IMR-90 (cell line): ENCODE measurements at regions not wholly inside any gene's neighbourhood (a gene's known extent, or its start where the extent isn't known, plus 50 kb on each side); places are given as distances from the start of the nearest gene placed in this dataset.

ENCODE experiments used
- ATAC-seq: fragments of 200-7000 bp; cut with Tn5 transposase; 2 replicates; pipeline ENCODE4 v1.9.1; 2020; ENCODE audit warnings: low read depth, mild to moderate bottlenecking, moderate library complexity
- BruUV-seq: library from RNA; stranded (reverse); fragments of 400-500 nt; replicated peaks from 2 replicates; lab custom pipeline; 2021; lab: Mats Ljungman, UMichigan
- CTCF ChIA-PET: fragments of 300-600 bp; formaldehyde crosslinking; extraction: SDS; loops from one replicate; lab custom pipeline; 2021; ENCODE audit warnings: antibody characterized with exemption; lab: Yijun Ruan, JAX
- POLR2A ChIA-PET: fragments of 300-600 bp; sonication (Branson Sonifier 250); formaldehyde crosslinking; loops from one replicate; lab custom pipeline; 2022; ENCODE audit warnings: antibody characterized with exemption; ENCODE audit not compliant: unreplicated experiment; lab: Charles Lee
- DNase-seq: peaks from one replicate; pipeline ENCODE4 v3.0.0; 2013
- H2AFZ ChIP-seq: replicated peaks from 2 replicates; pipeline ENCODE3; 2013; ENCODE audit warnings: low read length, mild to moderate bottlenecking; ENCODE audit not compliant: poor library complexity
- H2AK5ac ChIP-seq: 2 replicates; pipeline ENCODE4 v1.6.1; 2013; ENCODE audit warnings: low read depth, low read length, inconsistent platforms
- H2AK9ac ChIP-seq: replicated peaks from 2 replicates; pipeline ENCODE3; 2013; ENCODE audit warnings: mild to moderate bottlenecking, low read depth, low read length, moderate library complexity; ENCODE audit not compliant: poor library complexity
- H2BK120ac ChIP-seq: 2 replicates; pipeline ENCODE4 v1.6.1; 2013; ENCODE audit warnings: low read depth, low read length, inconsistent platforms
- H2BK15ac ChIP-seq: 3 replicates; pipeline ENCODE4 v1.6.1; 2013; ENCODE audit warnings: low read depth, low read length, inconsistent platforms
- H2BK20ac ChIP-seq: 2 replicates; pipeline ENCODE4 v1.6.1; 2013; ENCODE audit warnings: low read depth, mild to moderate bottlenecking, inconsistent platforms, low read length, moderate library complexity
- H2BK5ac ChIP-seq: 2 replicates; pipeline ENCODE4 v1.6.1; 2013; ENCODE audit warnings: mild to moderate bottlenecking, low read depth, low read length, inconsistent platforms; ENCODE audit not compliant: poor library complexity, severe bottlenecking
- H3K14ac ChIP-seq: replicated peaks from 2 replicates; pipeline ENCODE4 v1.6.1; 2013; ENCODE audit warnings: low read depth, low read length, inconsistent platforms
- H3K18ac ChIP-seq: 2 replicates; pipeline ENCODE4 v1.6.1; 2013; ENCODE audit warnings: low read depth, low read length, control low read depth
- H3K23ac ChIP-seq: 2 replicates; pipeline ENCODE4 v1.6.1; 2013; ENCODE audit warnings: low read depth, low read length, inconsistent platforms
- H3K27ac ChIP-seq: 2 replicates; pipeline ENCODE4 v1.5.1; 2013; ENCODE audit warnings: mild to moderate bottlenecking, control low read depth, low read length; ENCODE audit not compliant: insufficient read depth
- H3K27me3 ChIP-seq: 2 replicates; pipeline ENCODE4 v1.6.1; 2013; ENCODE audit warnings: low read length; ENCODE audit not compliant: control insufficient read depth, insufficient read depth
- H3K36me3 ChIP-seq: 2 replicates; pipeline ENCODE4 v1.6.1; 2013; ENCODE audit warnings: low read length, mixed read lengths; ENCODE audit not compliant: control insufficient read depth, insufficient read depth
- H3K4ac ChIP-seq: 2 replicates; pipeline ENCODE4 v1.6.1; 2013; ENCODE audit warnings: low read depth, low read length, inconsistent platforms
- H3K4me1 ChIP-seq: 2 replicates; pipeline ENCODE4 v1.6.1; 2013; ENCODE audit warnings: low read length, mixed read lengths; ENCODE audit not compliant: control insufficient read depth, insufficient read depth
- H3K4me2 ChIP-seq: 2 replicates; pipeline ENCODE4 v1.6.1; 2013; ENCODE audit warnings: low read depth, mild to moderate bottlenecking, control low read depth, low read length, moderate library complexity
- H3K4me3 ChIP-seq: 2 replicates; pipeline ENCODE4 v1.5.1; 2013; ENCODE audit warnings: low read depth, mild to moderate bottlenecking, control low read depth, low read length, moderate library complexity; ENCODE audit not compliant: insufficient read depth
- H3K56ac ChIP-seq: 2 replicates; pipeline ENCODE4 v1.6.1; 2013; ENCODE audit warnings: low read length, inconsistent platforms; ENCODE audit not compliant: insufficient read depth; ENCODE audit errors: extremely low read depth
- H3K79me1 ChIP-seq, 2 experiments: 2 replicates each; pipeline ENCODE4 v1.6.1; 2013; ENCODE audit warnings: low read length in 2 of 2, inconsistent platforms in 1 of 2, low read depth in 1 of 2
- H3K9ac ChIP-seq: 2 replicates; pipeline ENCODE4 v1.6.1; 2013; ENCODE audit warnings: low read depth, low read length, control low read depth
- H3K9me1 ChIP-seq: 2 replicates; pipeline ENCODE4 v1.6.1; 2013; ENCODE audit warnings: low read length, inconsistent platforms; ENCODE audit not compliant: insufficient read depth
- H3K9me3 ChIP-seq: 2 replicates; pipeline ENCODE4 v1.6.1; 2013; ENCODE audit warnings: low read length; ENCODE audit not compliant: control insufficient read depth, insufficient read depth
- H4K20me1 ChIP-seq: 2 replicates; pipeline ENCODE4 v1.6.1; 2013; ENCODE audit warnings: low read length, inconsistent platforms; ENCODE audit not compliant: insufficient read depth
- H4K5ac ChIP-seq: 2 replicates; pipeline ENCODE4 v1.6.1; 2013; ENCODE audit warnings: mild to moderate bottlenecking, low read depth, low read length, control low read depth
- H4K8ac ChIP-seq, 2 experiments: 2 replicates each; pipeline ENCODE4 v1.6.1; 2013; ENCODE audit warnings: low read depth in 2 of 2, low read length in 2 of 2, control low read depth in 1 of 2, inconsistent platforms in 1 of 2
- H4K91ac ChIP-seq: 2 replicates; pipeline ENCODE4 v1.6.1; 2013; ENCODE audit warnings: low read depth, low read length, inconsistent platforms; ENCODE audit not compliant: insufficient read depth
- BHLHE40 ChIP-seq: fragments of 150-350 bp; IDR thresholded peaks from 2 replicates; pipeline ENCODE4 v1.6.1; 2016; ENCODE audit warnings: mild to moderate bottlenecking, low read depth, low read length
- CEBPB ChIP-seq: IDR thresholded peaks from 2 replicates; pipeline ENCODE4 v1.6.1; 2012; ENCODE audit warnings: low read depth, low read length, improper control_type of control experiment
- MAFK ChIP-seq: IDR thresholded peaks from 2 replicates; pipeline ENCODE4 v1.6.1; 2012; ENCODE audit warnings: low read depth, low read length, improper control_type of control experiment
- MAZ ChIP-seq: IDR thresholded peaks from 2 replicates; pipeline ENCODE4 v1.6.1; 2012; ENCODE audit warnings: low read depth, mild to moderate bottlenecking, low read length, improper control_type of control experiment, moderate library complexity, borderline replicate concordance
- MXI1 ChIP-seq: IDR thresholded peaks from 2 replicates; pipeline ENCODE4 v1.6.1; 2012; ENCODE audit warnings: low read depth, mild to moderate bottlenecking, low read length, moderate library complexity, borderline replicate concordance
- NFE2L2 ChIP-seq: fragments of 150-350 bp; IDR thresholded peaks from 2 replicates; pipeline ENCODE4 v1.6.1; 2016; ENCODE audit warnings: low read depth, mild to moderate bottlenecking, low read length
- POLR2A ChIP-seq: IDR thresholded peaks from 2 replicates; pipeline ENCODE4 v1.6.1; 2012; ENCODE audit warnings: mild to moderate bottlenecking, low read depth, low read length
- RCOR1 ChIP-seq: IDR thresholded peaks from 2 replicates; pipeline ENCODE4 v1.6.1; 2012; ENCODE audit warnings: mild to moderate bottlenecking, low read length, improper control_type of control experiment; ENCODE audit not compliant: insufficient replicate concordance
- RFX5 ChIP-seq: IDR thresholded peaks from 2 replicates; pipeline ENCODE4 v1.8.0; 2012; ENCODE audit warnings: low read depth, mild to moderate bottlenecking, low read length, moderate library complexity
- SMC3 ChIP-seq: fragments of 150-350 bp; IDR thresholded peaks from 2 replicates; pipeline ENCODE4 v1.6.1; 2016; ENCODE audit warnings: low read depth, mild to moderate bottlenecking, antibody characterized with exemption, low read length, moderate library complexity
- WGBS, 2 experiments: methylation state at CpG; one replicate each; pipeline versions ENCODE4 v1.1.5 to v1.1.7; 2013; ENCODE audit warnings: missing lambda C conversion rate in 2 of 2; ENCODE audit not compliant: insufficient read length in 1 of 2; ENCODE audit errors: extremely low coverage in 2 of 2; 5-methylcytosine and 5-hydroxymethylcytosine counted together
- dilution Hi-C: fragments of 300-500 bp; cut with HindIII; formaldehyde crosslinking; loops from one replicate; pipeline ENCODE4 v1.14.3; 2018; ENCODE audit warnings: low sequenced_read_pairs; ENCODE audit not compliant: unreplicated experiment
- in situ Hi-C: fragments of 300-500 bp; cut with MboI; formaldehyde crosslinking; loops from 3 replicates; pipeline ENCODE4 v1.14.3; 2019; ENCODE audit warnings: low sequenced_read_pairs, inconsistent platforms, mixed read lengths
- intact Hi-C: fragments of 100-400 bp; cut with micrococcal nuclease; formaldehyde crosslinking; loops from 2 replicates; pipeline ENCODE4 v1.10.0; 2022
- TF ChIP-seq, protein P1 (sequence below): fragments of 150-350 bp; IDR thresholded peaks from 2 replicates; pipeline ENCODE4 v1.6.1; 2016; ENCODE audit warnings: low read depth, mild to moderate bottlenecking, low read length, moderate library complexity, borderline replicate concordance
- TF ChIP-seq, protein P2 (sequence below): conservative IDR thresholded peaks from 2 replicates; pipeline ENCODE4 v1.5.1; 2012; ENCODE audit warnings: mild to moderate bottlenecking, low read depth, low read length, improper control_type of control experiment

DNA sequence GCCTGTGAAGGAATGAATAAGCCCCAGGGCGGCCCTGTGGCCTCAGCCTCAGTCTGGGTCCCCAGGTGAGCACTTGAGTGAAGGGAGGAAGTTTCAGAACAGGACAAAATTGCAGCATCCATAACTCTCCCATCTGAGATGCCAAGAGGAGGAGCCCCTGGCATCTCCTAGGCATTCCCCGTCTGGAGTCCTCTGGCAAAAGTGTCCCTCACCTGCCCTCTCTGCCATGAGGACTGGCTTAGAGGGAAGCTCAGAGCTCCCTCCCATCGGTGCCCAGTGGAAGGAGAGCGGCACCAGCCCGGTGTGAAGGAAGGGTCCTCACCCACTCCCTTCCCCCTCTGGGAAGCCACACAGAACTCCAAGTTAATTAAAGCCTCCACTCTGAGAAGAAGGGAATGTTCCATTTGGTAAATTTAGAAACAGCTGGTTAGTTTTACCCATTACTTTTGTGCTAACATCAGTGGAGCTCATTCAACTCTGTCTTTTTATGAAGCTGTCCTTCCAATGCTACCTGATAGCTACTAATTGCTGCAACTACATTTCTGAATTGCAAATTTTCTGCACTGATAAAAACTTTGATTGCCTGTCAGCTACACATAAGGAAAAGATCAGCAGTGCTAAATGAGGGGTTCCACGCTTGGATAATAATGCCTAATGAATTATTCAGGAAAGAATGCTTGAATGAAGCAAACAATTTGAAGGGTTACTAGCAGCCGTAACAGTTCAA is 123.3 kb upstream of the RCN1 start:
- TF ChIP-seq NFE2L2 = no peak
- TF ChIP-seq, protein P1, sequence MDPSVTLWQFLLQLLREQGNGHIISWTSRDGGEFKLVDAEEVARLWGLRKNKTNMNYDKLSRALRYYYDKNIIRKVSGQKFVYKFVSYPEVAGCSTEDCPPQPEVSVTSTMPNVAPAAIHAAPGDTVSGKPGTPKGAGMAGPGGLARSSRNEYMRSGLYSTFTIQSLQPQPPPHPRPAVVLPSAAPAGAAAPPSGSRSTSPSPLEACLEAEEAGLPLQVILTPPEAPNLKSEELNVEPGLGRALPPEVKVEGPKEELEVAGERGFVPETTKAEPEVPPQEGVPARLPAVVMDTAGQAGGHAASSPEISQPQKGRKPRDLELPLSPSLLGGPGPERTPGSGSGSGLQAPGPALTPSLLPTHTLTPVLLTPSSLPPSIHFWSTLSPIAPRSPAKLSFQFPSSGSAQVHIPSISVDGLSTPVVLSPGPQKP = no peak
- no peak for TF ChIP-seq MXI1
- no peak for TF ChIP-seq SMC3
- no peak for TF ChIP-seq MAZ
- TF ChIP-seq RFX5 = no peak
- no peak for TF ChIP-seq MAFK
- TF ChIP-seq RCOR1 = no peak
- TF ChIP-seq BHLHE40 = no peak
- TF ChIP-seq POLR2A = no peak
- TF ChIP-seq CEBPB = no peak
- TF ChIP-seq, protein P2, sequence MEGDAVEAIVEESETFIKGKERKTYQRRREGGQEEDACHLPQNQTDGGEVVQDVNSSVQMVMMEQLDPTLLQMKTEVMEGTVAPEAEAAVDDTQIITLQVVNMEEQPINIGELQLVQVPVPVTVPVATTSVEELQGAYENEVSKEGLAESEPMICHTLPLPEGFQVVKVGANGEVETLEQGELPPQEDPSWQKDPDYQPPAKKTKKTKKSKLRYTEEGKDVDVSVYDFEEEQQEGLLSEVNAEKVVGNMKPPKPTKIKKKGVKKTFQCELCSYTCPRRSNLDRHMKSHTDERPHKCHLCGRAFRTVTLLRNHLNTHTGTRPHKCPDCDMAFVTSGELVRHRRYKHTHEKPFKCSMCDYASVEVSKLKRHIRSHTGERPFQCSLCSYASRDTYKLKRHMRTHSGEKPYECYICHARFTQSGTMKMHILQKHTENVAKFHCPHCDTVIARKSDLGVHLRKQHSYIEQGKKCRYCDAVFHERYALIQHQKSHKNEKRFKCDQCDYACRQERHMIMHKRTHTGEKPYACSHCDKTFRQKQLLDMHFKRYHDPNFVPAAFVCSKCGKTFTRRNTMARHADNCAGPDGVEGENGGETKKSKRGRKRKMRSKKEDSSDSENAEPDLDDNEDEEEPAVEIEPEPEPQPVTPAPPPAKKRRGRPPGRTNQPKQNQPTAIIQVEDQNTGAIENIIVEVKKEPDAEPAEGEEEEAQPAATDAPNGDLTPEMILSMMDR = no peak
- ChIA-PET POLR2A (no interaction called here), CTCF (interaction anchor here (1.9 kb wide), 1 partner anchor 9 kb away, joined by 6 read pairs; no protein-coding TSS in a partner anchor)
- no peak overlapping the region for H3K4me3 ChIP-seq
- no peaks in the 10 kb centered on the region for H3K9me3 ChIP-seq
- H2BK20ac ChIP-seq = no peak overlapping the region
- H2AK9ac ChIP-seq = no peak overlapping the region
- H3K14ac ChIP-seq = no peak overlapping the region
- no peak overlapping the region for H2BK120ac ChIP-seq
- H2BK5ac ChIP-seq = no peak overlapping the region
- no peaks in the 10 kb centered on the region for H3K36me3 ChIP-seq
- H3K9ac ChIP-seq = no peak overlapping the region
- H2AK5ac ChIP-seq = no peak overlapping the region
- no CpG with 5 or more reads among the region's 7 CpGs for WGBS, 2 experiments
- BruUV-seq = no TSS peak
- dilution Hi-C loops = no loop called here
- no peak overlapping the region for H3K4ac ChIP-seq
- H3K27ac ChIP-seq = no peak overlapping the region
- H3K4me2 ChIP-seq = no peak overlapping the region
- no peak for ATAC-seq
- no peak overlapping the region for H3K18ac ChIP-seq
- no peaks in the 10 kb centered on the region for H3K9me1 ChIP-seq
- no peaks in the 10 kb centered on the region; the same call in 1 of the 2 replicates for H3K4me1 ChIP-seq
- no peak overlapping the region for H2AFZ ChIP-seq
- no peak overlapping the region for H4K91ac ChIP-seq
- H4K5ac ChIP-seq = no peak overlapping the region
- peaks cover 27% of the 10 kb centered on the region for H3K27me3 ChIP-seq
- no peaks in the 10 kb centered on the region for H3K79me1 ChIP-seq
- in situ Hi-C loops = no loop called here
- no peaks in the 10 kb centered on the region for H4K20me1 ChIP-seq
- no peak overlapping the region for H2BK15ac ChIP-seq
- no peak for DNase-seq
- H3K23ac ChIP-seq = no peak overlapping the region
- no peak overlapping the region for H4K8ac ChIP-seq
- intact Hi-C loops = no loop called here
- no peak overlapping the region for H3K56ac ChIP-seq
